A673 (cell line): ENCODE measurements at regions not wholly inside any gene's neighbourhood (a gene's known extent, or its start where the extent isn't known, plus 50 kb on each side); places are given as distances from the start of the nearest gene placed in this dataset.
"Not testable (repeated sequence)": the region's sequence is repeated elsewhere in the genome, so short reads cannot be mapped to it uniquely, and the experiment has no call there.

Experiments
- BruUV-seq: library from RNA; stranded (reverse); fragments of 400-500 nt; replicated peaks from 2 replicates; lab custom pipeline; 2021; lab: Mats Ljungman, UMichigan
- CTCF ChIA-PET: fragments of 300-600 bp; sonication (Branson Sonifier 250); formaldehyde crosslinking; loops from one replicate; lab custom pipeline; 2022; ENCODE audit warnings: antibody characterized with exemption; lab: Charles Lee
- POLR2A ChIA-PET: fragments of 300-600 bp; sonication (Branson Sonifier 250); formaldehyde crosslinking; loops from one replicate; lab custom pipeline; 2022; ENCODE audit warnings: antibody characterized with exemption; ENCODE audit not compliant: low non-redundant PET; lab: Charles Lee
- DNase-seq: peaks from one replicate; pipeline ENCODE4 v3.0.0-alpha.2; 2015; ENCODE audit warnings: low spot score
- H3K27ac ChIP-seq: fragments of 200-600 bp; sonication (generic); 2 replicates; pipeline ENCODE4 v1.5.1; 2016; ENCODE audit warnings: mixed run types, low read depth, mild to moderate bottlenecking, mixed read lengths, antibody characterized with exemption, low read length; ENCODE audit not compliant: poor library complexity, severe bottlenecking
- H3K27me3 ChIP-seq: fragments of 200-600 bp; sonication (generic); replicated peaks from 2 replicates; pipeline ENCODE4 v1.6.1; 2017; ENCODE audit warnings: mixed run types, low read depth, mild to moderate bottlenecking, mixed read lengths, antibody characterized with exemption, low read length; ENCODE audit not compliant: insufficient read depth, poor library complexity
- H3K36me3 ChIP-seq: fragments of 200-600 bp; sonication (generic); 2 replicates; pipeline ENCODE4 v1.6.1; 2016; ENCODE audit warnings: mixed run types, mild to moderate bottlenecking, mixed read lengths, antibody characterized with exemption, low read length; ENCODE audit not compliant: insufficient read depth, poor library complexity, severe bottlenecking
- H3K4me1 ChIP-seq: fragments of 200-600 bp; sonication (generic); 2 replicates; pipeline ENCODE4 v1.6.1; 2017; ENCODE audit warnings: mixed run types, mild to moderate bottlenecking, mixed read lengths, antibody characterized with exemption, low read length; ENCODE audit not compliant: insufficient read depth, poor library complexity, severe bottlenecking
- H3K4me3 ChIP-seq: fragments of 200-600 bp; sonication (generic); 2 replicates; pipeline ENCODE4 v1.5.1; 2016; ENCODE audit warnings: low read depth, mixed run types, mild to moderate bottlenecking, mixed read lengths, low read length; ENCODE audit not compliant: poor library complexity, severe bottlenecking
- H3K9me3 ChIP-seq: fragments of 200-600 bp; sonication (generic); 2 replicates; pipeline ENCODE4 v1.6.1; 2016; ENCODE audit warnings: mixed run types, low read depth, mild to moderate bottlenecking, mixed read lengths, antibody characterized with exemption, low read length; ENCODE audit not compliant: poor library complexity, severe bottlenecking
- EZH2 ChIP-seq: fragments of 200-600 bp; sonication (generic); IDR thresholded peaks from 2 replicates; pipeline ENCODE4 v1.6.1; 2017; ENCODE audit warnings: borderline replicate concordance, low read depth, mild to moderate bottlenecking, mixed read lengths, antibody characterized with exemption, low read length; ENCODE audit not compliant: poor library complexity, severe bottlenecking
- intact Hi-C: fragments of 100-400 bp; cut with micrococcal nuclease; formaldehyde crosslinking; loops from one replicate; pipeline ENCODE4 v1.10.0; 2022; ENCODE audit not compliant: unreplicated experiment
- TF ChIP-seq, protein P1 (sequence below): fragments of 300-800, 200-600 bp; sonication (generic); conservative IDR thresholded peaks from 2 replicates; pipeline ENCODE4 v1.5.1; 2017; ENCODE audit warnings: low read depth, mild to moderate bottlenecking, antibody characterized with exemption, low read length, moderate library complexity, mixed read lengths

DNA sequence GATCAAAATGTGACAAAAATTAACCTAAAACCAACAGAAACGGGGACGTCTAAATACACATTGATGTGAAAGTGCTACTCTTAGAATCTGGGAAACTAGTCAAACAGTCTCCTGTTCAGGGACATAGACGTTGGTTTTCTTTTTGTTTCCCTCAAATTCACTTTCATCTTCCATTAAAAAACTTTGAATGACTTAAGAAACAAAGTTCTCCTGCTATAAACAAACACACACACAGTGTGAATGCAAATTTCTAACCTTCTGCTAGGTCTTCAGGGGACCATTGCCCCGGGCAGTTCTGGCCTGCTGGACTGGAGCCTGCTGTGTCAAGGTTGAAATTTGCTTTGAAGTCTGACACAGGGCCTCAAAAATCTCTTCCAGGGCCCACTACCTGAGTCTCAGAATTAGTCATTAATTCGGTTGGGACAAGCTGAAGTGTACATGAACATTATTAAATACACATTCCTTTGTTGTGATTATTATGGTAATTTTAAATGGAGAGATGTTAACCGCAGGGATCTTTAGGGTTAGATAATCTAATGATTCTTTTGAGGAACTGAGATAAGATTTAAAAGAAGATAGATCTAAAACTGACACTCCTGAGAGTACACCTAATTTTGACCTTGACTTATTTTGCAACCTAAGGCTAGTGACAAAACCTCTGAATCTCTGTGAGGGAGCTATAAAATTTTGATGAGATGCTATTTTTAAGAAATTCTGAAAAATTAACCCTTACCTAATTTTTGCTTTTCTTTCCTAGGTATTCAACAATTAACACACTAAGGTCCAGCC lies 1260.4 kb downstream of the ROBO1 start:
- BruUV-seq = no TSS peak
- Histone ChIP-seq H3K9me3 (no peaks in the 10 kb centered on the region), H3K4me1 (peaks cover 5% of the 10 kb centered on the region), H3K27ac (no peak overlapping the region), H3K36me3 (no peaks in the 10 kb centered on the region), H3K27me3 (no peaks in the 10 kb centered on the region), H3K4me3 (no peak overlapping the region)
- ChIA-PET CTCF (no interaction called here), POLR2A (no interaction called here)
- TF ChIP-seq EZH2 = no peak
- TF ChIP-seq, protein P1, sequence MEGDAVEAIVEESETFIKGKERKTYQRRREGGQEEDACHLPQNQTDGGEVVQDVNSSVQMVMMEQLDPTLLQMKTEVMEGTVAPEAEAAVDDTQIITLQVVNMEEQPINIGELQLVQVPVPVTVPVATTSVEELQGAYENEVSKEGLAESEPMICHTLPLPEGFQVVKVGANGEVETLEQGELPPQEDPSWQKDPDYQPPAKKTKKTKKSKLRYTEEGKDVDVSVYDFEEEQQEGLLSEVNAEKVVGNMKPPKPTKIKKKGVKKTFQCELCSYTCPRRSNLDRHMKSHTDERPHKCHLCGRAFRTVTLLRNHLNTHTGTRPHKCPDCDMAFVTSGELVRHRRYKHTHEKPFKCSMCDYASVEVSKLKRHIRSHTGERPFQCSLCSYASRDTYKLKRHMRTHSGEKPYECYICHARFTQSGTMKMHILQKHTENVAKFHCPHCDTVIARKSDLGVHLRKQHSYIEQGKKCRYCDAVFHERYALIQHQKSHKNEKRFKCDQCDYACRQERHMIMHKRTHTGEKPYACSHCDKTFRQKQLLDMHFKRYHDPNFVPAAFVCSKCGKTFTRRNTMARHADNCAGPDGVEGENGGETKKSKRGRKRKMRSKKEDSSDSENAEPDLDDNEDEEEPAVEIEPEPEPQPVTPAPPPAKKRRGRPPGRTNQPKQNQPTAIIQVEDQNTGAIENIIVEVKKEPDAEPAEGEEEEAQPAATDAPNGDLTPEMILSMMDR = no peak
- DNase-seq = no peak
- intact Hi-C loops = no loop called here

DNA sequence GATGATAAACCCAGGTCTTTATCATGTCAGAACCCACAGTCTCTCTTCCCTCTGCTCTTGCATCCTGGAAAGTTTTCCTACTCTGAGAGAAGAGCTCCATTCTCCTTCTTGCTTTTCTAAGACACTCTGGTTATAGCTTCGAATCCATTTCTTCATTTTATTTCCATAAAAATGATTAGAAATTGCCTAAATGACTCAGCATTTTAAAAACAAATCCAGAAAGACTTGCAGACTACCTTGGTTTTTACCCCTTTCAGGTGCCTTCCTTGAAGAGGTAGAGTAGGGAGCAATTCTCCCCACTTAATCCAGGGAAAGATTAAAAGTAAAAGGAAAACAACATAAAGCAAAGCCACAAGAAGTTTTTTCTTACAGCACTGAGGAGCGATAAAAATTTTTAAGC lies 1256.0 kb downstream of the ROBO1 start:
- intact Hi-C loops = no loop called here
- TF ChIP-seq EZH2 = no peak
- TF ChIP-seq, protein P1 = no peak
- Histone ChIP-seq H3K4me3 (no peak overlapping the region), H3K4me1 (peaks cover 4% of the 10 kb centered on the region), H3K9me3 (no peaks in the 10 kb centered on the region), H3K36me3 (no peaks in the 10 kb centered on the region), H3K27me3 (no peaks in the 10 kb centered on the region), H3K27ac (no peak overlapping the region)
- ChIA-PET CTCF (no interaction called here), POLR2A (no interaction called here)
- BruUV-seq = no TSS peak
- no peak for DNase-seq

DNA sequence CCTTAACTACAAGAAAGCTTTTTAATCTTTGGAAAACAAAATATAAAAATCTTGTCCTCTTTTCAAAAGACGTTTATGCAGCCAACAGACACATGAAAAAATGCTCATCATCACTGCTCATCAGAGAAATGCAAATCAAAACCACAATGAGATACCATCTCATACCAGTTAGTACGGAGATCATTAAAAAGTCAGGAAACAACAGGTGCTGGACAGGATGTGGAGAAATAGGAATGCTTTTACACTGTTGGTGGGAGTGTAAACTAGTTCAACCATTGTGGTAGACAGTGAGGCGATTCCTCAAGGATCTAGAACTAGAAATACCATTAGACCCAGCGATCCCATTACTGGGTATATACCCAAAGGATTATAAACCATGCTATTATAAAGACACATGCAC lies 1255.0 kb downstream of the ROBO1 start:
- DNase-seq, H3K9me3 ChIP-seq, H3K4me1 ChIP-seq, H3K36me3 ChIP-seq, BruUV-seq, H3K27ac ChIP-seq, intact Hi-C loops, CTCF ChIA-PET, H3K27me3 ChIP-seq, POLR2A ChIA-PET, H3K4me3 ChIP-seq: not testable (repeated sequence)

DNA sequence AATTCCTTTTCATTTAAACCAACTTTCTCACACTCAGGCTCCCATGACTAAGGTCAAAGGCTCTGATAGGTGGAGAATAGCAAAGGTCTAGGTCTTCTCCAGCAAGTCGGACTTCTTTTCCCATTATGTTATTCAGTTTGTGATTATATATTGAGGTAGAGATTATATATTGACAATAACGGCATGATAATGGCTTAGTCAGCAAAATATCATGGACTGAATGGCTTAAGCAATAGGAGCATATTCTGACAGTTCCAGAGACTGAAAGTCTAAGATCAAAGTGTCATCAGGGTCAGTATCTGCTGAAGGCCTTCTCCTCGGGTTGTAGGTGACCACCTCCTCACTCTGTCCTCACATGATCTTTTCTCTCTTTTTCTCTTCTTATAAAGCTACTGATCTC lies 1251.4 kb downstream of the ROBO1 start:
- Histone ChIP-seq H3K27ac (no peak overlapping the region), H3K4me1 (no peaks in the 10 kb centered on the region), H3K27me3 (no peaks in the 10 kb centered on the region), H3K9me3 (no peaks in the 10 kb centered on the region), H3K36me3 (no peaks in the 10 kb centered on the region), H3K4me3 (no peak overlapping the region)
- CTCF ChIA-PET = no interaction called here
- POLR2A ChIA-PET = no interaction called here
- intact Hi-C loops = no loop called here
- TF ChIP-seq, protein P1 = no peak
- TF ChIP-seq EZH2 = no peak
- DNase-seq = no peak
- no TSS peak for BruUV-seq
